HG03342 (cell line): ENCODE measurements at regions not wholly inside any gene's neighbourhood (a gene's known extent, or its start where the extent isn't known, plus 50 kb on each side); places are given as distances from the start of the nearest gene placed in this dataset.

ENCODE experiments used
- ATAC-seq: cut with Tn5 transposase; IDR thresholded peaks from one replicate; pipeline ENCODE4 v1.9.1; 2021; ENCODE audit warnings: mild to moderate bottlenecking, moderate library complexity; ENCODE audit not compliant: unreplicated experiment

DNA sequence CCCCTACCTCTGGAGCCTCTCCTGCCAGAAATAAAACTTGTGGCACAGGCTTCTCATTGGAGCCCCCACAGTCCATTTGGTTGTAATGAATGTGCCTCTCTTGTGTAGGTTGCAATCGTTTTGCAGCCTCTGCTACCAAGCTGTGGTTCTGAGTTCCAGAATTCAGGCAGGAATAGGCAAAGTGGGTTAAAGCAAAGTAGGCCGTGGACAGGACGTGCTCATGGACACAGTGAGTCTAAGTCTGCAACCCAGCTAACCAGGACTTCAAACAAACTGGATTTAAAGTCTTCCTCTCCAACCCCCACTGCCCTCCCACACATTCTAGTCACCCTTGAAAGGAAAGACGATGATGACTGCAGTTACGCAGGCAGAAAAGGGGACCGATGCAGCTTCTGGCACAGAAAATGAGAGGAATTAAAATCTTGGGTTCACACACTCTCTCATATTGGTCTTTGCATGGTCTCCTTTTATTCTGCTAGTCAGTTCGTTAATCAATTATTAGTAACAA, 260.0 kb downstream of the PIK3R1 start:
- ATAC-seq, result no peak

DNA sequence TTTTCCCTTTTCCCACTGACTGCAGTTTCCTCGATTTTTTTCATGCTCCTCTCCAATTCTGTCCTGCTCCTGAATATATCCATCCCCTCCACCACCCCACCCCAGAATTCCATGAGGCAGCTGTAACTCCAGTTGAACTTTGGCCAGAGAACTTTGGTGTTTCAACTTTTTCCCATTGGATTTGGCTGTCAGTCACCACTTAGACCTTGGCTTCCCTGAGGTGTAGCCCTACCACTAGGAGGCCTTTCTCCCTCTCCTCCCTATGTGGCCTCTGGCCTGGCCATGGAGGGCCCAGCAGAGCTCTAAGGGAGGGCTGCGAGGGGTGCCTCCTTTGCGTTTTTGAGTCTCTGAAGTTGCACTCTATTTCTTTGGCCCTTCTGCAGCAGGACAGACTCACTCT, 261.3 kb downstream of the PIK3R1 start:
- no peak for ATAC-seq

DNA sequence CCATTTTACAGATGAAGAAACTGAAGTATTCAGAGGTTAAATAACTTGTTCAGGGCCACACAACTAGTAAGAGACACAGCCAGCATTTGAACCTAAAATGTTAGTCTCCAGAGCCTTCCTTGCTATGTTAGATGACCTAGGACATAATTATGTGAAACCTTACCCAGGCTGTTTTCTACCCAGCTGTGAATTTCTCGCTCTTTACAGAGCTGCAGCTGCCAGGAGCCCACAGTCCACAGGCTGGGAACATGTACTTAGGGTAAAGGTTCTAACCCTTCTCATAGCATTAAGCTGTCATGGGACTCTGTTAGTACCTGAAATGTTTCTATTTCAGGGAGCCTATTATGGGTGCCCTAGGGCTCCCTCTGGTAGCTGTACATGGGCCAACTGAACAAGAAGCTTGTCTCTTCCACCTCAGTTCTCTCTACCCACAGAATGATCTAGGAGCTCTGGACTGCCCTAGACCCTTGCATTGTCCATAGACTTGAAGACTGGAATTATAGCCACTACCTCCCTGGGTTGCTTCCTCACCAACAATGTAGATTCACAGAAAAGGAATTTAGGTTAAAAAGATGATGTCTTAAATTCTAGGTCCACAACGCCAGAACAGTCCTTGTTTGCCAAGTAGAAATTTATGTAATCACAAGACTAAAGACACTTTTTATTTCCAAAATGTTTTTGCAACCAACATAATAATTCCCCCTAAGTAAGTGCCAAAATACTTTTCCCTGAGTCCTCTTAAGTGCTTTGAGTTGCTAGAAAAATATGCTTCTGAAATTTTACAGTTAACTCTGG, 262.9 kb downstream of the PIK3R1 start:
- ATAC-seq, result no peak

DNA sequence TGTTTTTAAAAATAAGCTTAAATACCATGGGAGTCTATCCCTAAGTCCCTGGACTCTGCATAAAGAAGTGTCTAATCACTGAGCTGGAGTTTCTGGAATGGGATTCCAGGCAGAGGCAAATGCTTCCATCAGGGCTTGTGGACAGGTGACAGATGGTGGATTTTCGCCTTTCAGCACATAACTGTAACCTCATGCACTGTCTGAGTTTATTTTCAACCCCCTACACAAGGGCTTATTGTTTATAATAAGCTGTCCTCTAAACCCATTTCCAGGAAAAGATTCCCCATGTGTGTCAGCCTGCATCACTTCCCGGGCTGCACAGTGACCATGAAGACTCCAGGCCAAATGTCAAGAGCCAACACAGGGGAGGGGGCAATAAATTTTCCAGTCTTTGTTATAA, 264.0 kb downstream of the PIK3R1 start:
- ATAC-seq, result no peak

DNA sequence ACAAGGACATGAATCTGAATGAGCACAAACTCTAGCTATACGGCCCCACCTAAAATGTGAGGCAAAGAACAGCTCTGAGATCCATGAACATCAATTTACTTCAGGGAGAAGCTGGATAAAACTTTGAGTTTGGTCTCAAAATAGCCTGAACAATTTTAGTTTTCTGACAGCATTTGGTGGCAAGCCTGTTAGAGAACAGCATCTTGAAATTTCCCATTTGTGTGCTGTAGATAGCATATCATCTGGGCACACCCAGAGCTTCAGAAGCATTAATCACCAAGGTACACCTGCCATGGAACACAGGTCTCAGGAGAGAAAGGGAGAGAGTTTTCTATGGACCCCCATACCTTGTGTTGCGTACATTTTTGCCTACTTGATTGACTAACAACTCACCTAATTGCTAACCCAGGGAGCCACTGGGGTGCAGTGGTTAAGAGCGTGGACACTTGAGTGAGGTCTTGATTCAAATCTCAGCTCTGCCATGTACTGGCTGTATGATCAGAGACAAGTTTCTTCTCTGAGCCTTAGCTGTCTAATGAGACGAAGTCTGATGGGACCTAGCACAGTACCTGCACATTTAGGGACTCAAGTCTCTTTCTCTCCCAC, 264.9 kb downstream of the PIK3R1 start:
- ATAC-seq, result no peak

DNA sequence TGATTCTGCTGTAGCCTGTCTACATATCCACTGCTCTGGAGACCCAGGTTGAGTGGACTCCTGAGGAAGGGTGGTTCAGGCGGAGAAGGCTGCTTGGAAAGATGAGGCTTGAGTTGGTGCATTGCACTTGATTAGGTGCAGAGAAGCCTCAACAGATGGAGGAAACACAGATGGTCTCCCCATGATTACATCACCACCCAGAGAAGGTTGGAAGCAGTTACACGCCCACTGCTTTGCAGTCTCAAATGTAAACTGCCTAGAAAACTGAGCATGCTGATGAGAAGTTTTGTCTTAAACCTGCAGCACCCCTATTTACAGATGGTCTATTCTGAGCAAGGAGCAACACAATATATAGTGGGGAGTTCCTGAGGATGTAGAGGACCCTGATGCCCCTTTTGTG, 266.6 kb downstream of the PIK3R1 start:
- ATAC-seq, result no peak

GRCh38 chr5:68484307-68485068, 268.9 kb downstream of the PIK3R1 start:
- ATAC-seq, result no peak

GRCh38 chr5:68489556-68489955, 274.0 kb downstream of the PIK3R1 start:
- ATAC-seq, result no peak

GRCh38 chr5:68490406-68490805, 274.9 kb downstream of the PIK3R1 start:
- ATAC-seq, result no peak

GRCh38 chr5:68494771-68495170, 279.2 kb downstream of the PIK3R1 start:
- no peak for ATAC-seq

DNA sequence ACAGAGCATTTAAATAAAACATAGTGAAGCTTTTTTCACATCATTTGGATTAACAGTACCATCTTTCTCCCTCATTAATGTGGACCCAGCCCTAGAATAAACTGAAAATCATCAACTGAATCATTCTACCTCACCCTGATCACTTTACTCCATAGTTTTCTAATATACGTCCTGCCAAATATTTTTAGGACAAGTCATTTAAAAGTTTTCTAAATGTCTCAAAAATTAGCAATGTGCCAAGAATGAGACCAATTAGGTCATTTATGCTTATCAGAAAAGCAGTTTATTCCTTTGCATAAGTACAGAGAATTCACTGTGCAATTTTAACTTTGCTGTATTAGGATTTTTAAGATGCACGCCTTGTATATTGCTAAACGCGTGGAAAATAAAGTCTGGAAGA, 284.4 kb downstream of the PIK3R1 start:
- no peak for ATAC-seq

- no peak for ATAC-seq
Observed at GRCh38 chr5:68500813-68501212, 285.3 kb downstream of the PIK3R1 start.

GRCh38 chr5:68502531-68502930, 287.0 kb downstream of the PIK3R1 start:
- no peak for ATAC-seq

DNA sequence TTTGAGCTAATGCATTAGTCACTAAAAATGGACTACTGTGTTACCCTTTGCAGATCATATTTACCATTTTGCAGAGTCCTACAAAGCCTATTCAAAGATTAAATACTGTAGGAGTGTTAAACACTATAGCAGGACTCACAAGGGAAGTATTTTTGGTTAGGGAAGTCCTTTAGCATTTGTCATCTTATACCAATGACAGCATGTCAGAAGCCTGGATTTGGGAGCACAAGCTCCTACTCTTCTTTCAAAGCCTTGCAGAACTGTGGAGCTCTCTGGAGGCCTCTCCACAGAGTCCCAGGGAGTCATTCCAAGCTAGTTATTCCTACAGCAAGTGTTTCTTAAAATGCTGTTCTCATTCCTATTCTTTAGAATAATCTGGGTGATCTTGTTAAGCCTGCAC, 288.8 kb downstream of the PIK3R1 start:
- no peak for ATAC-seq

GRCh38 chr5:68505917-68506860, 290.6 kb downstream of the PIK3R1 start:
- no peak for ATAC-seq

GRCh38 chr5:68515514-68515913, 300.0 kb downstream of the PIK3R1 start:
- no peak for ATAC-seq

DNA sequence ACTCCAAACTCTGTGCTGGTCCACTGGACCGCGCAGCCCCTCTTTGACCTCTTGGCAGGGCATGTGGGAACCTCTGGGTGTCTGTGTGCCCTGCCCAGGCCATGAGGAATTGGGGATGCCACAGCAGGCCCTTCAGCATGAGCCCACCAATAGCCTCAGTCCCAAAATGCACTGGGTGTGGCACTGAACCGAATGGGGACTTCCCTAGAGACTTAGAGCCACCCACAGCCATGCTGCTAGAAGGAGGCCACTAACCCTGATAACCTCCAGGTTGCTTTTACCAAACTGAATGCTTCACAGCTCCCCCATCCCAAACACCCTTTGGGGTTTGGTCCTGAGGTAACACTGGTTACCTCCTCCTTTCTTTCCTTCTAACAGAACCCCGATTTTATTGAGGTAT, 302.7 kb downstream of the PIK3R1 start:
- ATAC-seq, result no peak

DNA sequence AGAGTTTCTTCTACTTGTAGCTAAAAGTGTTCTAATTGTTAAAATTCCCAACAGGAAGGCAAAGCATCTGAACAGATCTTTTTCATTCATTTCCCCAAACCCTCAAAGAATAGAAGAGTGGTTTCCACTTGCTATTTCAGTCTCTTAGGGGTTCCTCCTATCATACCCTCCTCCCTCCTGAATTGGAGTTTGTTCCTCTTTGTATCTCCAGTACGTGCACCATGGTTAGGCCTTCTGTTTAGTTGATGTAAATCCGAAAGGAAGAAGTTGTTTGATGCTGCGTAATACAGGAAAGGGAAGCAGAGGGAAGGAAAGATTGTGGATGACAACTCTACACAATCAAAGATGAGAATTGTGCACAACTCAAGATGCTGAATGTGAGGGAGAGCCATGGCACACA, 303.6 kb downstream of the PIK3R1 start:
- ATAC-seq, result no peak

- no peak for ATAC-seq
Observed at GRCh38 chr5:68521776-68522175, 306.2 kb downstream of the PIK3R1 start.

- no peak for ATAC-seq
Observed at GRCh38 chr5:68522863-68523262, 307.3 kb downstream of the PIK3R1 start.

- ATAC-seq, result no peak
Observed at GRCh38 chr5:68528821-68529273, 313.3 kb downstream of the PIK3R1 start.
